ENCODE measurements at regions not wholly inside any gene's neighbourhood (a gene's known extent, or its start where the extent isn't known, plus 50 kb on each side); places are given as distances from the start of the nearest gene placed in this dataset.
A peak's percentile ranks its signal among the peaks of the same experiment; 100 is the strongest.

DNA sequence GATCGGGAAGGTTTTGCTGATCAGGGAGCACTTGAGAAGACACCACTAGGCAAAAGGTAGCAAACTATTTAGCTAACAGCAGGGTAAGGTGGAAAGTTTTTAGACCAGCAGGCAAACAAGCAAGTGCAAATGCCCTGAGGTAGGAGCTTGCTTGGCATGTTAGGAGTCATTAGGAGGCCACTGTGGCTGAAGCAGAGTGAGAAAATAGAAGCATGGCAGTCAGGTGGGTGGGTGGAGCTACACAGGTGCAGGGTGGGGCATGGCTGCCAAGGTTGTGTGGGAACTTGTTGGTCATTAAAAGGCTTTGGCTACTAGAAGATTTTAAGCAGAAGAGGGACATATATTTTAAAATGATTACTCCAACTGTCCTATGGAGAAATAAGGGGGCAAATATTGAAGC is 77.3 kb downstream of the EDN1 start:
- H3K27me3 Mint-ChIP-seq = peaks cover 25% of the 10 kb centered on the region
- no peak for ATAC-seq
- H3K27ac Mint-ChIP-seq = no peak overlapping the region
- H3K4me3 Mint-ChIP-seq = no peak overlapping the region
- H3K4me1 Mint-ChIP-seq = no peaks in the 10 kb centered on the region
- H3K9me3 Mint-ChIP-seq = no peaks in the 10 kb centered on the region
- DNase-seq = no peak

DNA sequence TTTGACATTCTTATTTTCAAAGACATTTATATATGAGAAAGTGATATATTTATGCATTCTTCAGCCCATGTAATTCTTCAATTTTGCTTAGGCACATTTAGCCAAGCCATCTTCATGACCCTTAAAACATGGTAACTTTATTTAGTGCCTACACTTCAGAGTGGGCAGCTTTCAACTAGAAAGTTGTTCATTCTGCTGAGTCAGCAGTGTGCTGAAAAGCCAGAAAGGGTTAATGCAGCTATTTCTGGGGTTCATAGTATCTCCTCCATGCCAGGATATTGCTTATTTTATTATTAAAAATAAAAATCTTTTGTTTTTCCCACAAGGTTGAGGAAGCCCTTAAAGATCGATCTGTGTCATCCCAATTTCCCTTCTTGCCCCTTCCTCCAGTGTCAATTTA is 79.2 kb downstream of the EDN1 start:
- Mint-ChIP-seq H3K4me1 (no peaks in the 10 kb centered on the region), H3K27me3 (peaks cover 25% of the 10 kb centered on the region), H3K9me3 (no peaks in the 10 kb centered on the region), H3K27ac (no peak overlapping the region), H3K4me3 (no peak overlapping the region)
- ATAC-seq (no peak), DNase-seq (no peak)

DNA sequence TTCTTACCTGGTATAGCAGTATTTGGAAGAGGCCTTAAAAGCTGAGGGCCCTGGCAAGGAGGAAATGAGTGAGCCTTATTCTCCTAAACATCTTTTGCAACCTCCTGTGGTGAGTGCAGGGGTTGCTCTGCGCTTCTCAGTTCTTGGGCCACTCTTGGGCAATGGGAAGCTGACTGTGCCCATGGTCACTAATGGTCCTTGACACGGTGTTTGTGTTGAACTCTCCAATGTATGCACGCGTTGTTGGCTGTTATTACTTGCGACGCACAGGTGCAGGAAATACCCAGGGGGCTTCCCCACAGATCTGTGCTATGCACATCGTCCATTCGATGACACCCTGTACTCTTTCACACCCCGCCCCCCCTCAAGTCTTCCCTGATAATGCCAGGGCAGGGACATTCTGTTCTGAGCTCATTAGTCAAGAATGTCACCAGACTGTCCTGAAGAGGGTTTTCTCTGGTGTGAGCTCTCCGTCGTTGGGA is 79.7 kb downstream of the EDN1 start:
- peaks cover 25% of the 10 kb centered on the region for H3K27me3 Mint-ChIP-seq
- no peak overlapping the region for H3K4me3 Mint-ChIP-seq
- no peaks in the 10 kb centered on the region for H3K4me1 Mint-ChIP-seq
- DNase-seq (no peak), ATAC-seq (no peak)
- no peaks in the 10 kb centered on the region for H3K9me3 Mint-ChIP-seq
- no peak overlapping the region for H3K27ac Mint-ChIP-seq

DNA sequence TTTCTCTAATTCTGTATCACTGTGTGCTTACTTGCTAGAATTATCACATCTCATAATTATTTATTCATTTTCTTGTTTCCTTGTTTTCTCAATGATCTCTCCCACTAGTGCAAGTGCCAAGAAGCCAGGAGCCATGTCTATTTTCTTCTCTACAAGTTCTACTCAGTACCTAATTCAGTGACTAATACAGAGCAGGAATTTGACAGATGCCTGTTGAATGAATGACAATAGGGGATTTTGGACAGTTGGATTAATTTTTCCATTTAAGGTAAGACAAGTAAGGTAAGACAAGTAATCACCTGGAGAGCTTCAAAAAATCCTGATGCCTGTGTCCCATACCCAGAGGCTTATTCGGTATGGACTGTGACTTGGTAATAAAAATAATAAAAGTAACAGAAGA is 81.0 kb downstream of the EDN1 start:
- Mint-ChIP-seq H3K27me3 (peaks cover 29% of the 10 kb centered on the region), H3K4me3 (no peak overlapping the region), H3K9me3 (no peaks in the 10 kb centered on the region), H3K4me1 (no peaks in the 10 kb centered on the region), H3K27ac (no peak overlapping the region)
- ATAC-seq = no peak
- DNase-seq = no peak

DNA sequence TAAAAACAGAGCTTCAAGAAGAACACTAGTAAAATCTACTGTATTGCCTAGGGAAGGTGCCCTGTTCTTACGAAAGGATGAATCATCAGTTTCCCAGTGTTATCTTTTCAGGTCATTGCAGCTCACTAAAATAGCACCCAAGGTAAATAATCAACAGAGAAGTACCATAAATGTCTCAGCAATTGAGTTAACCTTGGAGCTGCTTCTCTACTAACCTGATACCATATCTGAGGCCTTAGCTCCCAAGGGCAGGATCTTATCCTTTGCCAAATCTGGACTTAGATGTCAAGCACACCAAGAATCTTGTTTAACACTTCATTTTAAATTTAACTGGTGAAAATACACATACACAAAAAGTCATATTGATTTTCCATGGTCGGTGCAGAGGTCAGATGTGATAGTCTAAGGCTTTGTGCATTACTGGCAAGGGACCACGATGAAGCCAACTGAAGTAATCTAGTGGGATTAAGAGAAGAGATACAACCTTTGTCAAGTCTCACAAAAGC is 81.5 kb downstream of the EDN1 start:
- no peak overlapping the region for H3K27ac Mint-ChIP-seq
- DNase-seq = no peak
- no peak overlapping the region for H3K4me3 Mint-ChIP-seq
- H3K9me3 Mint-ChIP-seq = no peaks in the 10 kb centered on the region
- H3K4me1 Mint-ChIP-seq = no peaks in the 10 kb centered on the region
- H3K27me3 Mint-ChIP-seq = peaks cover 34% of the 10 kb centered on the region
- ATAC-seq = no peak

DNA sequence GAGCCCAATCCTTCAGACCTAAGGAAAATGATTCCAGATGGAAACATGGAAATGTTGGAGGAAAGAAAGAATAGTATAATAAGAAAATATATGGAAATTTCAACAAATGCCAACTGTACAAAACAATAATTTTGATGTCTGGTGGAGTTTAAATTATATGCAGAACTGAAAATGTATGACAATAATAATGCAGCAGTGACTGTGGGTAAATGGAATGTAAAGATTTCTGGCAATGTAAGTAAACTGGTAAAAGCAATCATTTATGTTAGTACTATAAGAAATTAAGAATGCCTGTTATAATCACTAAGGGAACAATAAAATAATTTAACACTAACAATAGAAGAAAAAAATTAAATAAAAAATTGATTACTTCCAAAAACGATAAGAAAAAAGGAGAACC is 89.0 kb downstream of the EDN1 start:
- H3K9me3 Mint-ChIP-seq = no peaks in the 10 kb centered on the region
- peaks cover 36% of the 10 kb centered on the region for H3K27me3 Mint-ChIP-seq
- H3K4me1 Mint-ChIP-seq = no peaks in the 10 kb centered on the region
- DNase-seq (no peak), ATAC-seq (no peak)
- H3K4me3 Mint-ChIP-seq = no peak overlapping the region
- H3K27ac Mint-ChIP-seq = no peak overlapping the region

DNA sequence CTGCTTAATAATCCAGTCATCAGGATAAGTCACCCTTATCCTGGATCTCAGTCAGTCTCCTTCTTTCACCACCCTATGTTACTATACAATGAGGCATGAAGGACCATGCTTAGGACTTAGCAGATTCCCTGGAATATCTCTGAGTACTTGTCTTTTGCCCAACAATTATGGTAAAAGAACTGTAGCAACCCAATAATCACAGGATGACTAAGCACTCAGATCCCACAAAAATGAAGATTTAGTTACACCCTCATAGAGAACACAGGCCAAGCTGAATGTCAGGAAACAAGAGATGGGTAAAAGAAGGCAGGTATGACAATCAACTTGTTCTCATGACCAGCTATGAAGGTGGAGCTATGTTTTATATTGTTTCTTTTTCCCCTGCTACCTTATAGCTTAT is 91.4 kb downstream of the EDN1 start:
- ATAC-seq (no peak), DNase-seq (no peak)
- no peak overlapping the region for H3K27ac Mint-ChIP-seq
- H3K4me1 Mint-ChIP-seq = no peaks in the 10 kb centered on the region
- peaks cover 28% of the 10 kb centered on the region for H3K27me3 Mint-ChIP-seq
- H3K4me3 Mint-ChIP-seq = no peak overlapping the region
- H3K9me3 Mint-ChIP-seq = peaks cover 0 to under 1% of the 10 kb centered on the region in 2 donors

DNA sequence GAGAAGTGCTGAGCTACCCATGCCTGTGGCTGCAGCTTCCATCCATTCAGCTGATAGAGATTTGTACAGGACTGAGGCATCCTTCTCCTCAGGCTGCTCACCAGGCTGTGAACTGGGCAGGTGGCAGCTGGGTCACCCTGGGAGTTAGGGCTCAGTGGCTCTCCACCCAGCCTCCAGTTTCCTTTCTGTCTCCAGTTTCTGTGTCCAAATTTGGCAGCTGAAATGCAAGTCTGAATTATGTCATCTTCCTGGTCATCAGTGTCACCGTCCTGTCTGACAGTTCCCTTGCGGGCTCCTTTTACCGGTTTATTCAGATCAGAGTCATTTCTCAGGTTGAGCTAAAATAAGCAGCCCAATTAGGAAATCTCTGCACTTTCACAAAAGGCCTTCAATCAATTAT is 93.3 kb downstream of the EDN1 start:
- ATAC-seq (no peak), DNase-seq (no peak)
- Mint-ChIP-seq H3K4me3 (no peak overlapping the region), H3K27ac (no peak overlapping the region), H3K27me3 (peaks cover 34% of the 10 kb centered on the region), H3K9me3 (peaks cover 5 to 12% of the 10 kb centered on the region in 2 donors), H3K4me1 (no peaks in the 10 kb centered on the region)

DNA sequence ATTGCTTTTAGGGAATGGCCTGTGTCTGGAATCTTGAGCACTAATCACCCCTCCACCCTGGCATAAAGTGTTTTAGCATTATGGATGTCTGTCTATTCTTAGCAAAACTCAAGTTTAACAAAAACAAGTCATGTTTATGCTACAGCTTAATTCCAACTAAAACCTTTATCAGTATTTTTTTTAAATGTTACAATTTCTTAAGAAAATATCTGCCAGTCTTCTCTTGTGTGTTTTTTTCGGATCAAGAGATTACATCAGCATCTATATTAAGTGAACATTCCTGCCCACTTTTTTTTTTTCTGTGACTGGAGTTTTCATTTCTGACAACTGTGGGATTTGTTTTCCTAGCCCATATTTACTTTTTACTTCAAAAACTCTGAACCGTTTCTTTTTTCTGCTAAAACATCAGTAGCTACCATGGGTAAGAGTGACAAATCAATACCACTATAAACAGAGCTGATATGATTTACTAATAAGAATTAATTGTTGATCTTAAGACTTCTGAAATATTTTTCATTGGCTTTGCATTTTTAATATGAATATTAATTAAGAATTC is 94.3 kb downstream of the EDN1 start:
- ATAC-seq = no peak

DNA sequence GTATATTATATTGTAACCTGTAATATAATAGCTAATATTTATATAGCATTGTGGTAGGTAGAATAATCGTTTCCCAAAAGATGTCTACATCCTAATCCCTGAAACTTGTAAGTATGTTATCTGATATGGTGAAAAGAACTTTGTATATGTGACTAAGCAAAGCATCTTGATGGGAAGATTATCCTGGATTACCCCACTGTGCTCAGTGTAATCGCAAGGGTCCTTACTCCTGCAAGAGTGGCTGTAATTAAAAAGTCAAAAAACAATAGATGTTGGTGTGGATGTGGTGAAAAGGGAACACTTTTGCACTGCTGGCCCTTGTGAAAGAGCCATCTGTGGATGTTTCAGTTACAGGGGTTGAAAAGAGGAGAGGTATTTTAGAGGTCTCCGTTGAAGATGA is 95.2 kb downstream of the EDN1 start:
- ATAC-seq = no peak
- no peak for DNase-seq
- Mint-ChIP-seq H3K27me3 (peaks cover 43% of the 10 kb centered on the region), H3K27ac (no peak overlapping the region), H3K4me1 (no peaks in the 10 kb centered on the region), H3K4me3 (no peak overlapping the region), H3K9me3 (peaks cover 5 to 12% of the 10 kb centered on the region in 2 donors)

More for the DNA sequence above, 94.3 kb downstream of the EDN1 start:
- no peaks in the 10 kb centered on the region for H3K4me1 Mint-ChIP-seq
- no peak overlapping the region for H3K4me3 Mint-ChIP-seq
- DNase-seq = no peak
- H3K9me3 Mint-ChIP-seq = peaks cover 5 to 12% of the 10 kb centered on the region in 2 donors
- no peak overlapping the region for H3K27ac Mint-ChIP-seq
- H3K27me3 Mint-ChIP-seq = peaks cover 36% of the 10 kb centered on the region

DNA sequence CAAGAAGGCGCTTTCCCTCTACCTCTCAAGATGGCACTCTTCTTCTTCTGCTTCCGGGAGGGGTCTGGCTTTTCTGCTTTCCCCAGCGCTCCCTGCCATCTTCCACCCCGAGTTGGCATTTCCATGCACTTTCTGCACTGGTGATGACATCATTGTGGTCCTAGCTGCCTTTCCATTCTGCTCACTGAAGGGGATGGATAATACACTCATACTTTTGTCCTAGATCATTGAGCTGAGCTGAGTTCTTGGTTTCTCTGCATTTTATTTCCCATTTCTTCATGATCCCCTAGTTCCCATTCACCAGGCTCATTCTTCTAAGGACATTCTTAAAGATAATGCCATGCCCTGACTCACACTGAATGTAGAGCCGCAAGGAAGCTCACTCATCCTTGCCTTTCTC is 96.7 kb downstream of the EDN1 start:
- H3K27ac Mint-ChIP-seq = no peak overlapping the region
- H3K4me1 Mint-ChIP-seq = no peaks in the 10 kb centered on the region
- ATAC-seq = no peak
- no peak overlapping the region for H3K4me3 Mint-ChIP-seq
- no peak for DNase-seq
- H3K9me3 Mint-ChIP-seq = peaks cover 5 to 12% of the 10 kb centered on the region in 2 donors
- H3K27me3 Mint-ChIP-seq = peaks cover 43% of the 10 kb centered on the region

DNA sequence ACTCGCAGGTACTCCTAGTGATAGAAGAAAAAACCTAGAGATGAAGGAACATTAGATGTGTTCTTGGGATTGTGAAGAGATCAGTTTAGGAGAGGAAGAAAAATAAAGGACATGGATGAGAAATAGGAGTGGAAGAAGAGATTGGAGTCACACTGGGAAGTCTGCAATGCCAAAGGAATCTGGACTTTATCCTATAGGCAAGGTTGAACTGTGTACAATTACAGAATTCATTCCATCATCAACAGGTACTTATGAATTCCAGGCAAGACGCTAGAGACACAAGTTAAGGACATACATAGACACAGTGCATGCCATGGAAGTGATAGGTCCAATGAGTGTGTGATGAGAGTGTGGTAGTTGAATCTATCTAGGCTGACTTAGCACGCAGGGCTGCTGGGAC is 101.3 kb downstream of the EDN1 start:
- Mint-ChIP-seq H3K4me1 (no peaks in the 10 kb centered on the region), H3K27me3 (peaks cover 41% of the 10 kb centered on the region), H3K27ac (no peak overlapping the region), H3K4me3 (no peak overlapping the region), H3K9me3 (peaks cover 5 to 12% of the 10 kb centered on the region in 2 donors)
- ATAC-seq = no peak
- no peak for DNase-seq

DNA sequence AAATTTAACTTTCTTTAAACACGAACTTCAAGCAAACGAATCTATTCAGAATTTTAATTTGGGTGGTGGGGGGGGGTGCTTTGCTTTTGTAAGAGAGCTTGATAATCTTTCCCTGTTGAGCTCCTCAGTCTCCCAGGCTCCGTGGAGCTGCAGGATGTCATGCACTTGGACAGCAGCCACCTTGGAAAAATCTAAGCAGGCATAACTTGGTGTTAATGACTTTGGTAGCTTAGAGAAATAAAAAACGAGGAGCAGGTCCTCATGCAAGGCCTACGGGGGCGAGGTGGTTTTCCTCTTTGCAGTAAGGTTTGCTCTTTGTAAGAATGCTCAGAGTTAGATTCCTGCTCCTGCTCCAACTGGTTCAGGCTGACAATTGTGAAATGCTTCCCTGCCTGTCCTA is 102.3 kb downstream of the EDN1 start:
- Mint-ChIP-seq H3K4me3 (no peak overlapping the region), H3K4me1 (no peaks in the 10 kb centered on the region), H3K27me3 (peaks cover 38% of the 10 kb centered on the region), H3K27ac (no peak overlapping the region), H3K9me3 (peaks cover under 1 to 2% of the 10 kb centered on the region in 2 donors)
- ATAC-seq (no peak), DNase-seq (no peak)

DNA sequence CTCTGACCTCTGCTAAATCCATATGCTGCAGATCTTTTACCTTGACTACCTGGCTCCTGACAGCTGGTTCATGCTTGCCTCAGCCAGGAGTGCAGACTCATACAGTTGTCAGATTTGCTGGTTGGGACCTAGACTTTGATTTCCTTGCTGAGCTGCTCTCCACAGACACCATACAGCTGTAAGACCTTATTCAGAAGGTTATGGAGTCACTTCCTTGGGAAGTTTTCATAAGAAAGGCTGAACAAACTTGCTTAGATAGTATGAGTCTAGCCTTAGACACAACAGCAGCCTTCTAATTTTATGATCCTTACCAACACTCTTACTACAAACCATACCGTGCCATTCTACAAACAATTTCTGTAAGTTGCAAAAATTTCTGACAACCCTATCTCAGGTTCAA is 102.9 kb downstream of the EDN1 start:
- Mint-ChIP-seq H3K27ac (no peak overlapping the region), H3K4me3 (no peak overlapping the region), H3K27me3 (peaks cover 35% of the 10 kb centered on the region), H3K9me3 (no peaks in the 10 kb centered on the region), H3K4me1 (no peaks in the 10 kb centered on the region)
- no peak for DNase-seq
- no peak for ATAC-seq

DNA sequence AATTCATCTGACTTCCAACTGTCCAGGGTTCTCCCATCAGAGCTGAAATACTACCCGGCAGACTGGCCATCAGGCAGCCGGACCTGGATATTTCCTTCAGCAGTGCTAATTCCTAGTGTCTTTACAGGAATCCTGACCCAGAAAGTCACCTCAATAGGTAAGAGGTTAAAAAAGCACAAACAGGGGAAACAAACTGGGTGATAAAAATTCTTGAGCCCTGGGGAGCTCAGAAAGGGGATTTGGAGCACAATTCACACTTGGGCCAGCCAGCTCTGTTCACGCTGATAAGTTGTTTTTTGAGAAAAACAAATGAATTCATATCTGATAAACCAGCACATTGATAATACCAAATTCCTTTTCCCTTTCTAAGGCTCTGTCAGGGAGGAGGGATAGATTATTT is 104.0 kb downstream of the EDN1 start:
- no peaks in the 10 kb centered on the region for H3K4me1 Mint-ChIP-seq
- H3K27me3 Mint-ChIP-seq = peaks cover 31% of the 10 kb centered on the region
- no peak overlapping the region for H3K4me3 Mint-ChIP-seq
- DNase-seq (no peak), ATAC-seq (no peak)
- H3K9me3 Mint-ChIP-seq = no peaks in the 10 kb centered on the region
- H3K27ac Mint-ChIP-seq = no peak overlapping the region

DNA sequence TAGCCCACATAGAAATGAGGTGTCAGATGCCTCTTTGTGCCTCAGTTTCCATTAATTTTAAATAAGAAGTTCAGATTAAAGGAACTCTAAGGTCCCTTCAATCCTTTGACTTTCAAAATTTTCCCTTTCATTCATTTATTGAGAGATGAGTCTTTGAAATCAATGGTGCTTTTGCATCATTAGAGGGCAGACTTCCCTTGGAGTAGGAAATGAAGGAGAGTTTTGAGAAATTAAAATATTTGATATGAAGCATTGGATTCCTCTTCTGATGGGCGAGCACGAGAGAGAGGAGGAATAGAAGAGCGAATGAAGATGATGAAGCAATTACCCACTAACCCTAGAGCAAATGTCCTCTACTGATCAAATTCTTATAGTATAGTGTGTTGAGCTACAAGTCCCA is 105.7 kb downstream of the EDN1 start:
- ATAC-seq (no peak), DNase-seq (no peak)
- Mint-ChIP-seq H3K27ac (peak overlapping the region in 1 of 2 donors; percentile 61), H3K4me3 (no peak overlapping the region), H3K4me1 (no peaks in the 10 kb centered on the region), H3K9me3 (no peaks in the 10 kb centered on the region), H3K27me3 (peaks cover 20% of the 10 kb centered on the region)

DNA sequence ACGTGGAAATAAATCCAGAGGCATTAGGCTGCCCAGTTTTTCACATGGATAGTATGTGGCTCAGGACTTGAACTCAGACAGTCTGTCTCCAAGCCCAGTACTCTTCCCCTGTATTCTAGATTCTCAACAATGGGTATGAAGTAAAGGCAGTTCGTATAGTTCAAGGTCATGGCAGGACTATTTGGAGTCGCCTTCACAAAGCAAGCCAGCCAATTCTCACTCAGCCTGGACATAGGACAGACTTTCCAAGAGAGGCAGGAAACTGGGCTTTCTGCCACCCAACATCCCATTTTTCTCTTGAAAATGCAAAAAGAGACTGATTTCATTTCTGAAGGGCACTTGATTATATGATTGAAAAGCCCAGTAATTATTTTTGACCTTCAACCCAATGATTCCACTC is 111.0 kb downstream of the EDN1 start:
- no peak overlapping the region for H3K27ac Mint-ChIP-seq

More for the DNA sequence above, 111.0 kb downstream of the EDN1 start:
- Mint-ChIP-seq H3K9me3 (no peaks in the 10 kb centered on the region), H3K4me3 (no peak overlapping the region), H3K27me3 (peaks cover 9% of the 10 kb centered on the region), H3K4me1 (no peaks in the 10 kb centered on the region)
- DNase-seq (no peak), ATAC-seq (no peak)

All from stimulated activated naive CD8-positive, alpha-beta T cell treated with anti-CD3 and anti-CD28 coated beads, Interleukin-15, amount 100 ng/mL, for 72 hours (primary cell).